ENCODE measurements at regions not wholly inside any gene's neighbourhood (a gene's known extent, or its start where the extent isn't known, plus 50 kb on each side); places are given as distances from the start of the nearest gene placed in this dataset.

GRCh38 chr6:139868576-139868975 is 494.1 kb upstream of the CITED2 start:
- TF ChIP-seq EZH2 (IDR thresholded peaks at IDR 0.05; ENCODE audit: borderline replicate concordance, low read depth, low read length, poor library complexity, severe bottlenecking): no peak
- no peak for TF ChIP-seq CTCF (conservative IDR thresholded peaks at IDR 0.05; ENCODE audit: low read depth, low read length)
- intact Hi-C loops (cut with micrococcal nuclease; ENCODE audit: unreplicated experiment): no loop called here
- H3K27me3 ChIP-seq (replicated peaks; ENCODE audit: insufficient read depth, low read depth, low read length, poor library complexity): no peaks in the 10 kb centered on the region
- BruUV-seq (replicated peaks): no TSS peak
- H3K9me3 ChIP-seq (ENCODE audit: low read depth, low read length, poor library complexity, severe bottlenecking): no peaks in the 10 kb centered on the region
- peak overlapping the region; percentile 98 for H3K27ac ChIP-seq (ENCODE audit: low read depth, low read length, poor library complexity, severe bottlenecking)
- ChIA-PET POLR2A (ENCODE audit: low non-redundant PET) (interaction anchor here (0.6 kb wide), 1 partner anchor 830 kb away, joined by 3 read pairs; no protein-coding TSS in a partner anchor), CTCF (interaction anchor here (1.9 kb wide), 1 partner anchor 499 kb away, joined by 4 read pairs; no protein-coding TSS in a partner anchor)
- no peak for DNase-seq (ENCODE audit: low spot score)
- H3K4me3 ChIP-seq (ENCODE audit: low read depth, low read length, poor library complexity, severe bottlenecking): no peak overlapping the region
- no peaks in the 10 kb centered on the region for H3K36me3 ChIP-seq (ENCODE audit: insufficient read depth, low read length, poor library complexity, severe bottlenecking)
- H3K4me1 ChIP-seq (ENCODE audit: insufficient read depth, low read length, poor library complexity, severe bottlenecking): peaks cover 48% of the 10 kb centered on the region

DNA sequence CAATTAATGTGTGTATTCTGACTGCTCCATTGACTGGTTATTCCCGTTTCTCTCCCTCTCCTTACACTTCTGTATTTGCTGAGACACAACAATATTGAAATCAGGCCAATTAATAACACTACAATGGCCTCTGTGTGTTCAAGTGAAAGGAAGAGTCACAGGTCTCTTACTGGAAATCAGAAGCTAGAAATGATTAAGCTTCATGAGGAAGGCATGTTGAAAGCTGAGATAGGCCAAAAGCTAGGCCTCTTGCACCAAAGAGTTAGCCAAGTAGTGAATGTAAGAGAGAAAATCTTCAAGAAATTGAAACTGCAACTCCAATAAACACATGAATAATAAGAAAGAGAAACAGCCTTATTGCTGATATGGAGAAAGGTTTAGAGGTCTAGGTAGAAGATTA is 489.5 kb upstream of the CITED2 start:
- BruUV-seq (replicated peaks): no TSS peak
- Histone ChIP-seq H3K27ac (ENCODE audit: low read depth, low read length, poor library complexity, severe bottlenecking) (no peak overlapping the region), H3K4me1 (ENCODE audit: insufficient read depth, low read length, poor library complexity, severe bottlenecking) (peaks cover 6% of the 10 kb centered on the region), H3K9me3 (ENCODE audit: low read depth, low read length, poor library complexity, severe bottlenecking) (no peaks in the 10 kb centered on the region), H3K27me3 (replicated peaks; ENCODE audit: insufficient read depth, low read depth, low read length, poor library complexity) (no peaks in the 10 kb centered on the region), H3K4me3 (ENCODE audit: low read depth, low read length, poor library complexity, severe bottlenecking) (no peak overlapping the region), H3K36me3 (ENCODE audit: insufficient read depth, low read length, poor library complexity, severe bottlenecking) (no peaks in the 10 kb centered on the region)
- ChIA-PET POLR2A (ENCODE audit: low non-redundant PET) (no interaction called here), CTCF (no interaction called here)
- no peak for TF ChIP-seq CTCF (conservative IDR thresholded peaks at IDR 0.05; ENCODE audit: low read depth, low read length)
- no peak for TF ChIP-seq EZH2 (IDR thresholded peaks at IDR 0.05; ENCODE audit: borderline replicate concordance, low read depth, low read length, poor library complexity, severe bottlenecking)
- DNase-seq (ENCODE audit: low spot score): no peak
- intact Hi-C loops (cut with micrococcal nuclease; ENCODE audit: unreplicated experiment): no loop called here

GRCh38 chr6:139863346-139863745 is 488.9 kb upstream of the CITED2 start:
- intact Hi-C loops (cut with micrococcal nuclease; ENCODE audit: unreplicated experiment): no loop called here
- no peaks in the 10 kb centered on the region for H3K36me3 ChIP-seq (ENCODE audit: insufficient read depth, low read length, poor library complexity, severe bottlenecking)
- no peak overlapping the region for H3K27ac ChIP-seq (ENCODE audit: low read depth, low read length, poor library complexity, severe bottlenecking)
- ChIA-PET POLR2A (ENCODE audit: low non-redundant PET) (interaction anchor here (0.7 kb wide), 1 partner anchor 489 kb away, joined by 6 read pairs; the partner anchor contains the start of gene CITED2), CTCF (no interaction called here)
- no TSS peak for BruUV-seq (replicated peaks)
- no peaks in the 10 kb centered on the region for H3K9me3 ChIP-seq (ENCODE audit: low read depth, low read length, poor library complexity, severe bottlenecking)
- no peaks in the 10 kb centered on the region for H3K27me3 ChIP-seq (replicated peaks; ENCODE audit: insufficient read depth, low read depth, low read length, poor library complexity)
- no peak for DNase-seq (ENCODE audit: low spot score)
- no peak for TF ChIP-seq EZH2 (IDR thresholded peaks at IDR 0.05; ENCODE audit: borderline replicate concordance, low read depth, low read length, poor library complexity, severe bottlenecking)
- TF ChIP-seq CTCF (conservative IDR thresholded peaks at IDR 0.05; ENCODE audit: low read depth, low read length): no peak
- no peak overlapping the region for H3K4me3 ChIP-seq (ENCODE audit: low read depth, low read length, poor library complexity, severe bottlenecking)
- H3K4me1 ChIP-seq (ENCODE audit: insufficient read depth, low read length, poor library complexity, severe bottlenecking): peaks cover under 1% of the 10 kb centered on the region

Data from A673 (cell line).